Activated naive CD4-positive, alpha-beta T cell treated with anti-CD3 and anti-CD28 coated beads, Interleukin-2, amount 50 U/mL, for 72 hours (primary cell): ENCODE measurements at regions not wholly inside any gene's neighbourhood (a gene's known extent, or its start where the extent isn't known, plus 50 kb on each side); places are given as distances from the start of the nearest gene placed in this dataset.

ENCODE experiments used
- ATAC-seq, 2 donors: fragments of 150-1000 bp; cut with Tn5 transposase; 2 replicates each; pipeline ENCODE4 v1.10.0; 2021; ENCODE audit warnings: mild to moderate bottlenecking in 2 of 2, moderate library complexity in 2 of 2
- DNase-seq, 2 donors: peaks; one replicate each; pipeline ENCODE4 v3.0.0; 2021 to 2022; ENCODE audit warnings: low spot score in 2 of 2
- H3K27ac Mint-ChIP-seq, 2 donors: one replicate each; pipeline ENCODE4 v1.8.0; 2022; ENCODE audit warnings: mild to moderate bottlenecking in 2 of 2, mixed read lengths in 2 of 2
- H3K36me3 Mint-ChIP-seq, 2 donors: one replicate each; pipeline ENCODE4 v1.8.0; 2022; ENCODE audit warnings: mixed read lengths in 2 of 2
- H3K9me3 Mint-ChIP-seq, 2 donors: one replicate each; pipeline ENCODE4 v1.8.0; 2022; ENCODE audit warnings: mixed read lengths in 2 of 2

- no peak for DNase-seq
- ATAC-seq: no peak
- Mint-ChIP-seq H3K9me3 (peaks cover 4 to 9% of the 10 kb centered on the region in 2 donors), H3K27ac (no peak overlapping the region), H3K36me3 (no peaks in the 10 kb centered on the region)
Observed at GRCh38 chr4:132859929-132860328, 289.2 kb upstream of the PCDH10 start.

- peaks cover 4 to 9% of the 10 kb centered on the region in 2 donors for H3K9me3 Mint-ChIP-seq
- H3K36me3 Mint-ChIP-seq: no peaks in the 10 kb centered on the region
- no peak for ATAC-seq
- no peak overlapping the region for H3K27ac Mint-ChIP-seq
- no peak for DNase-seq
Observed at GRCh38 chr4:132860976-132861375, 288.1 kb upstream of the PCDH10 start.

GRCh38 chr4:132863619-132864018, 285.5 kb upstream of the PCDH10 start:
- Mint-ChIP-seq H3K36me3 (no peaks in the 10 kb centered on the region), H3K27ac (no peak overlapping the region), H3K9me3 (peaks cover 0 to 4% of the 10 kb centered on the region in 2 donors)
- no peak for ATAC-seq
- DNase-seq: no peak

GRCh38 chr4:132865458-132865857, 283.6 kb upstream of the PCDH10 start:
- H3K9me3 Mint-ChIP-seq: peaks cover 0 to 4% of the 10 kb centered on the region in 2 donors
- no peak overlapping the region for H3K27ac Mint-ChIP-seq
- ATAC-seq (no peak), DNase-seq (no peak)
- H3K36me3 Mint-ChIP-seq: no peaks in the 10 kb centered on the region

GRCh38 chr4:132865922-132866321, 283.2 kb upstream of the PCDH10 start:
- ATAC-seq (no peak), DNase-seq (no peak)
- Mint-ChIP-seq H3K9me3 (peaks cover 0 to 4% of the 10 kb centered on the region in 2 donors), H3K27ac (no peak overlapping the region), H3K36me3 (no peaks in the 10 kb centered on the region)

GRCh38 chr4:132866616-132867015, 282.5 kb upstream of the PCDH10 start:
- DNase-seq: no peak
- H3K27ac Mint-ChIP-seq: no peak overlapping the region
- no peaks in the 10 kb centered on the region for H3K36me3 Mint-ChIP-seq
- peaks cover 0 to 4% of the 10 kb centered on the region in 2 donors for H3K9me3 Mint-ChIP-seq
- ATAC-seq: no peak

GRCh38 chr4:132893787-132894186, 255.3 kb upstream of the PCDH10 start:
- no peaks in the 10 kb centered on the region for H3K36me3 Mint-ChIP-seq
- ATAC-seq (no peak), DNase-seq (no peak)
- H3K27ac Mint-ChIP-seq: no peak overlapping the region
- H3K9me3 Mint-ChIP-seq: peaks cover 8 to 11% of the 10 kb centered on the region in 2 donors

GRCh38 chr4:132901224-132901623, 247.9 kb upstream of the PCDH10 start:
- DNase-seq: no peak
- no peak overlapping the region for H3K27ac Mint-ChIP-seq
- no peak for ATAC-seq
- H3K9me3 Mint-ChIP-seq: peaks cover 7 to 11% of the 10 kb centered on the region in 2 donors
- H3K36me3 Mint-ChIP-seq: no peaks in the 10 kb centered on the region

GRCh38 chr4:132910229-132910748, 238.8 kb upstream of the PCDH10 start:
- ATAC-seq (no peak), DNase-seq (no peak)
- Mint-ChIP-seq H3K9me3 (peaks cover 5 to 21% of the 10 kb centered on the region in 2 donors), H3K27ac (no peak overlapping the region), H3K36me3 (no peaks in the 10 kb centered on the region)

- H3K36me3 Mint-ChIP-seq: no peaks in the 10 kb centered on the region
- H3K27ac Mint-ChIP-seq: no peak overlapping the region
- no peaks in the 10 kb centered on the region for H3K9me3 Mint-ChIP-seq
- ATAC-seq (no peak), DNase-seq (no peak)
Observed at GRCh38 chr4:132918096-132918495, 231.0 kb upstream of the PCDH10 start.

- H3K27ac Mint-ChIP-seq: no peak overlapping the region
- no peaks in the 10 kb centered on the region for H3K36me3 Mint-ChIP-seq
- H3K9me3 Mint-ChIP-seq: no peaks in the 10 kb centered on the region
- ATAC-seq (no peak), DNase-seq (no peak)
Observed at GRCh38 chr4:132923516-132923915, 225.6 kb upstream of the PCDH10 start.

GRCh38 chr4:132934911-132935310, 214.2 kb upstream of the PCDH10 start:
- Mint-ChIP-seq H3K36me3 (peaks cover 0 to 7% of the 10 kb centered on the region in 2 donors), H3K27ac (no peak overlapping the region), H3K9me3 (peaks cover 6 to 7% of the 10 kb centered on the region in 2 donors)
- DNase-seq (no peak), ATAC-seq (no peak)

GRCh38 chr4:132955146-132955545, 193.9 kb upstream of the PCDH10 start:
- no peak for ATAC-seq
- no peak for DNase-seq
- peaks cover 11 to 14% of the 10 kb centered on the region in 2 donors for H3K9me3 Mint-ChIP-seq
- H3K27ac Mint-ChIP-seq: no peak overlapping the region
- H3K36me3 Mint-ChIP-seq: peaks cover 0 to 5% of the 10 kb centered on the region in 2 donors

- Mint-ChIP-seq H3K9me3 (peaks cover 7 to 11% of the 10 kb centered on the region in 2 donors), H3K27ac (no peak overlapping the region), H3K36me3 (peaks cover 0 to 5% of the 10 kb centered on the region in 2 donors)
- DNase-seq: no peak
- no peak for ATAC-seq
Observed at GRCh38 chr4:132956962-132957361, 192.1 kb upstream of the PCDH10 start.

- peaks cover 0 to 5% of the 10 kb centered on the region in 2 donors for H3K36me3 Mint-ChIP-seq
- ATAC-seq: no peak
- DNase-seq: no peak
Observed at GRCh38 chr4:132958457-132959263, 190.4 kb upstream of the PCDH10 start.

GRCh38 chr4:132981611-132982010, 167.5 kb upstream of the PCDH10 start:
- H3K27ac Mint-ChIP-seq: no peak overlapping the region
- ATAC-seq (no peak), DNase-seq (no peak)
- peaks cover 3 to 16% of the 10 kb centered on the region in 2 donors for H3K9me3 Mint-ChIP-seq
- no peaks in the 10 kb centered on the region for H3K36me3 Mint-ChIP-seq

More at GRCh38 chr4:132958457-132959263, 190.4 kb upstream of the PCDH10 start:
- H3K9me3 Mint-ChIP-seq: peaks cover 7 to 11% of the 10 kb centered on the region in 2 donors
- H3K27ac Mint-ChIP-seq: no peak overlapping the region

GRCh38 chr4:132982151-132982550, 166.9 kb upstream of the PCDH10 start:
- no peak for ATAC-seq
- Mint-ChIP-seq H3K36me3 (no peaks in the 10 kb centered on the region), H3K9me3 (peaks cover 3 to 16% of the 10 kb centered on the region in 2 donors), H3K27ac (no peak overlapping the region)
- no peak for DNase-seq

GRCh38 chr4:132991111-132991510, 158.0 kb upstream of the PCDH10 start:
- H3K27ac Mint-ChIP-seq: no peak overlapping the region
- ATAC-seq: no peak
- no peak for DNase-seq
- no peaks in the 10 kb centered on the region for H3K36me3 Mint-ChIP-seq
- H3K9me3 Mint-ChIP-seq: peaks cover 0 to 3% of the 10 kb centered on the region in 2 donors
